ENCODE measurements at regions not wholly inside any gene's neighbourhood (a gene's known extent, or its start where the extent isn't known, plus 50 kb on each side); places are given as distances from the start of the nearest gene placed in this dataset.

GRCh38 chr5:8446179-8446578 is 577.2 kb downstream of the MTRR start:
- no peaks in the 10 kb centered on the region for H3K36me3 Mint-ChIP-seq (ENCODE audit: unreplicated experiment)
- H3K4me1 Mint-ChIP-seq (ENCODE audit: low read depth, unreplicated experiment) = no peaks in the 10 kb centered on the region
- no peak overlapping the region for H3K27ac Mint-ChIP-seq (ENCODE audit: unreplicated experiment)

DNA sequence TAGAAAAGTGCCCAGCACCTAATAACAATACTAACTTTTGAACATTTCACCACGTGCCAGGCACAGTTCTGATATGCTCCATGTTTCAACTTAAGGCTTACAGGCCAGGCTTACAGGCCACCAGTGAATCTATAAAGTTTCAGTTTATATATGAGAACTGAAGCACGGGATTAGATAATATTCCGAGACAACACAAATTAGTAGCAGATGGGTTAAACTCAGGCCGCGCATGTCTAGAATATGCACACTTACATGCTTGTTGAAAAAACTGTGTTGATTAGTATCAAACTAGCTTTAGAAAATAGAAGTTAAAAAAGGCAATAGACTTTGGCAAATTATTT is 587.9 kb downstream of the MTRR start:
- H3K9me3 Mint-ChIP-seq (ENCODE audit: unreplicated experiment) = peaks cover 5% of the 10 kb centered on the region
- H3K27ac Mint-ChIP-seq (ENCODE audit: unreplicated experiment) = peak overlapping the region; percentile 45
- H3K27me3 Mint-ChIP-seq (ENCODE audit: unreplicated experiment) = no peaks in the 10 kb centered on the region
- TF ChIP-seq, protein P1, sequence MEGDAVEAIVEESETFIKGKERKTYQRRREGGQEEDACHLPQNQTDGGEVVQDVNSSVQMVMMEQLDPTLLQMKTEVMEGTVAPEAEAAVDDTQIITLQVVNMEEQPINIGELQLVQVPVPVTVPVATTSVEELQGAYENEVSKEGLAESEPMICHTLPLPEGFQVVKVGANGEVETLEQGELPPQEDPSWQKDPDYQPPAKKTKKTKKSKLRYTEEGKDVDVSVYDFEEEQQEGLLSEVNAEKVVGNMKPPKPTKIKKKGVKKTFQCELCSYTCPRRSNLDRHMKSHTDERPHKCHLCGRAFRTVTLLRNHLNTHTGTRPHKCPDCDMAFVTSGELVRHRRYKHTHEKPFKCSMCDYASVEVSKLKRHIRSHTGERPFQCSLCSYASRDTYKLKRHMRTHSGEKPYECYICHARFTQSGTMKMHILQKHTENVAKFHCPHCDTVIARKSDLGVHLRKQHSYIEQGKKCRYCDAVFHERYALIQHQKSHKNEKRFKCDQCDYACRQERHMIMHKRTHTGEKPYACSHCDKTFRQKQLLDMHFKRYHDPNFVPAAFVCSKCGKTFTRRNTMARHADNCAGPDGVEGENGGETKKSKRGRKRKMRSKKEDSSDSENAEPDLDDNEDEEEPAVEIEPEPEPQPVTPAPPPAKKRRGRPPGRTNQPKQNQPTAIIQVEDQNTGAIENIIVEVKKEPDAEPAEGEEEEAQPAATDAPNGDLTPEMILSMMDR (IDR thresholded peaks at IDR 0.05; ENCODE audit: partially characterized antibody, unreplicated experiment) = no peak
- no peak overlapping the region for H3K4me3 Mint-ChIP-seq (ENCODE audit: unreplicated experiment)
- H3K4me1 Mint-ChIP-seq (ENCODE audit: low read depth, unreplicated experiment) = peaks cover 2% of the 10 kb centered on the region
- H3K36me3 Mint-ChIP-seq (ENCODE audit: unreplicated experiment) = peaks cover 6% of the 10 kb centered on the region
- DNase-seq = no peak

More at GRCh38 chr5:8446179-8446578, 577.2 kb downstream of the MTRR start:
- TF ChIP-seq, protein P1 (IDR thresholded peaks at IDR 0.05; ENCODE audit: partially characterized antibody, unreplicated experiment) = no peak
- H3K4me3 Mint-ChIP-seq (ENCODE audit: unreplicated experiment) = no peak overlapping the region
- H3K9me3 Mint-ChIP-seq (ENCODE audit: unreplicated experiment) = peaks cover 1% of the 10 kb centered on the region
- no peaks in the 10 kb centered on the region for H3K27me3 Mint-ChIP-seq (ENCODE audit: unreplicated experiment)
- DNase-seq = no peak

GRCh38 chr5:8457187-8458037 is 588.5 kb downstream of the MTRR start:
- TF ChIP-seq, protein P1 (IDR thresholded peaks at IDR 0.05; ENCODE audit: partially characterized antibody, unreplicated experiment) = no peak
- Mint-ChIP-seq H3K36me3 (ENCODE audit: unreplicated experiment) (peaks cover 6% of the 10 kb centered on the region), H3K27ac (ENCODE audit: unreplicated experiment) (peak overlapping the region; percentile 45), H3K4me1 (ENCODE audit: low read depth, unreplicated experiment) (peaks cover 2% of the 10 kb centered on the region), H3K27me3 (ENCODE audit: unreplicated experiment) (no peaks in the 10 kb centered on the region), H3K4me3 (ENCODE audit: unreplicated experiment) (peak overlapping the region; percentile 30), H3K9me3 (ENCODE audit: unreplicated experiment) (peaks cover 5% of the 10 kb centered on the region)
- peak; percentile 52 for DNase-seq

DNA sequence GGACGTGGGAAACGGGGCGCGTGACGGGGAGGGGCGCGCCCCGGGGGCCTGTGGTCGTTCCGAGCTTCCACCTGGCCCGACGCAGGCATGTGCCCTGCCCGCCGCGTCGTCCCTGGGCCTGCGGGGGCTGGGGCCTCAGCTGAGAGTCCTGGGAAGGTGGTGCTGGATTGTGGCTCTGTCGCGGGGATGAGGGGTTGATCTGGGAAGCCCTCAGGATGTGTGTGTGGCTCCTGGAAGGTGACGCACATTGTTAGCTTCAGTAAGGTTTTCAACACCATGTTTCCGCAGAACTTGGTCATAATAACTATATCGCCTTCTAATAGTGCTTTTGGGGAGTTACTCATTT is 589.1 kb downstream of the MTRR start:
- Mint-ChIP-seq H3K9me3 (ENCODE audit: unreplicated experiment) (peaks cover 5% of the 10 kb centered on the region), H3K27me3 (ENCODE audit: unreplicated experiment) (no peaks in the 10 kb centered on the region), H3K4me3 (ENCODE audit: unreplicated experiment) (peak overlapping the region; percentile 65), H3K36me3 (ENCODE audit: unreplicated experiment) (peaks cover 6% of the 10 kb centered on the region), H3K27ac (ENCODE audit: unreplicated experiment) (peak overlapping the region; percentile 64), H3K4me1 (ENCODE audit: low read depth, unreplicated experiment) (peaks cover 2% of the 10 kb centered on the region)
- TF ChIP-seq, protein P1 (IDR thresholded peaks at IDR 0.05; ENCODE audit: partially characterized antibody, unreplicated experiment) = no peak
- DNase-seq = no peak

DNA sequence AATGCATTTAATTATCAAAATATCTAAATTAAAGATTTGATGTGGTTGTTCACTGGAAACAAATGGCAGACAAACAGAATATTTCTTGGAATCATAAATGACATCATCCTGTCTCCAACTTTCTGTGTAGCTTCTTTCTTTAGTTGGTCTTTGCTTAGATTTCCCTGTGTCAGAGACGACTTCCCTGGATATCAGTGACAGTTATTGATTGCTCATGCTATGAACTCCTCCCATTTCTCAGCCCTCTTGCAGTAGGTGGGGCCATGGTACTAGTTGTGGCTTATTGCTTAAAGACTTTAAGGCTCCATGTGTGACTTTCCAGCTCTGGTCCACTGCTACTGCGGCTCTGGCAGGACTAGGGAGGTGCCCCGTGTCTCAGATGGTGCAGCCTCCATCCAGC is 592.6 kb downstream of the MTRR start:
- TF ChIP-seq, protein P1 (IDR thresholded peaks at IDR 0.05; ENCODE audit: partially characterized antibody, unreplicated experiment) = no peak
- H3K27ac Mint-ChIP-seq (ENCODE audit: unreplicated experiment) = no peak overlapping the region
- H3K36me3 Mint-ChIP-seq (ENCODE audit: unreplicated experiment) = peaks cover 11% of the 10 kb centered on the region
- DNase-seq = no peak
- peaks cover 5% of the 10 kb centered on the region for H3K9me3 Mint-ChIP-seq (ENCODE audit: unreplicated experiment)
- peaks cover 2% of the 10 kb centered on the region for H3K4me1 Mint-ChIP-seq (ENCODE audit: low read depth, unreplicated experiment)
- H3K4me3 Mint-ChIP-seq (ENCODE audit: unreplicated experiment) = no peak overlapping the region
- H3K27me3 Mint-ChIP-seq (ENCODE audit: unreplicated experiment) = no peaks in the 10 kb centered on the region
